NCI-H524 (cell line): ENCODE measurements at regions not wholly inside any gene's neighbourhood (a gene's known extent, or its start where the extent isn't known, plus 50 kb on each side); places are given as distances from the start of the nearest gene placed in this dataset.
"Not testable (repeated sequence)": the region's sequence is repeated elsewhere in the genome, so short reads cannot be mapped to it uniquely, and the experiment has no call there.

Experiments used
- DNase-seq, 2 experiments: peaks; one replicate each; lab custom pipeline; 2025; lab: John Stamatoyannopoulos, UW

DNA sequence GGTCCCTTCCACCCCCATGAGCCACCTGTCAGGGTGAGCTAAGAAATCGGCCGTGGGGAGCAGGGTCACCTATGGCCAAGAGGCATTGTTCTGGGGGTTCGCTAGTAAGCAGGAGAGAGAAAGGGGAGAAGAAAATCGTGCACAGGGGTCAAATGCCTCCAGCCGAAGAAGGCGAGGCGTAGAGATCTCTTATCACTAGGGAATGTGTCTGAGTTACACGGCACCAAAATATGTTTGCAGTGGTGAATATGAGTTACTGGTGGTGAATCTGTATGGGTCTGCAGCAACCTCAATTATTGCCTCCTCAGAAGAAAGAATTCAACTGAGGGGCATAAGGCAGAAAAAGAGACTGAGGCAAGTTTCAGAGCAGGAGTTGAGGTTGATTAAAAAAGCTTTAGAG lies 54.2 kb upstream of the RABGAP1L start:
- no peak for DNase-seq

DNA sequence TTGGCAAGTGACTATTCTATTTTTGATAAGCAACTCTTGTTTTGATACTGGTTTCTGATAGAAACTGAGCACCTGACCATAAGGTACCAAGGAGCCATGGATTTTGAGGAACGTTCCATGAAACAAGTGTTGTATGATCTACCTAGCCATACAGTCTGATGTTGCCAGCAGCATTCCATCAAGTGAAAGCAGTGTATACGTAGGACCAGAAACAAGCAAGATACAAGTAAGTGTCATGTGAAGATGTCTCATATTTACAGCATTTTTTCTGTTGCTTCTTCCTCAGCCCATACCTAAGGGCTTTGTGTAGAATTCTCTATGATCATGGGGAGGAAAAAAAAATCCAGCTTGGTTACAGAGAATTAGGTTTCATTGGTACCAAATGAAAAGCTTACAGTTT lies 55.6 kb upstream of the RABGAP1L start:
- no peak for DNase-seq

DNA sequence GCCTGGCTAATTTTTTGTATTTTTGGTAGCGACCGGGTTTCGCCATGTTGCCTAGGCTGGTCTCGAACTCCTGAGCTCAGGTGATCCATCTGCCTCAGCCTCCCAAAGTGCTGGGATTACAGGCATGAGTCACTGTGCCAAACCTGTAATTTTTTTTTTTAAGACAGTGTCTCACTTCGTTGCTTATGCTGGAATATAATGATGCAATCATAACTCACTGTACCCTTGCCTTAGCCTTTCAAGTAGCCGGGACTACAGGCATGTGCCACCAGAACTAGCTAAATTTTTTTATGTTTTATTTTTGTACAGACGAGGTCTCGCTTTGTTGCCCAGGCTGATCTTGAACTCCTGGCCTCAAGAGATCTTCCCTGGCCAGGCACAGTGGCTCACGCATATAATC lies 57.3 kb upstream of the RABGAP1L start:
- not testable (repeated sequence) for DNase-seq

DNA sequence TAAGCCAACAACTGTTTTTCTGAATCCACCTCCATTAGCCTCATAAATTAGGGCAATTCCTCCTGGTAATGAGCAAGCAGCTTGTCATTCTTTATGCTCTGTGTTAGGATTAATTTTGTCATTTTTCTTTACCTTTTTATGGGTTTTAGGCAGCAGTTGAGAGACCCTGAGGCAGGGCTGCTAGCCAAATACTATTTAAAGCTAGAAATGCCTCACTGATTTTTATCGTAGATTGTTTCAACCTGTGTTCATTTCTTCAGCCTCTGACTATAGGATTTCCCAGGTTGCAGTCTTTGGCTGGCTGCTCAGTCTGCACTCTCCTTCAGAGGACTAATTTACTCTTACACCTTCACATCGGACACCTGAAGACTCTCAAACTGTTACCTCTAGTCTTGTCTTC lies 61.9 kb upstream of the RABGAP1L start:
- no peak for DNase-seq

DNA sequence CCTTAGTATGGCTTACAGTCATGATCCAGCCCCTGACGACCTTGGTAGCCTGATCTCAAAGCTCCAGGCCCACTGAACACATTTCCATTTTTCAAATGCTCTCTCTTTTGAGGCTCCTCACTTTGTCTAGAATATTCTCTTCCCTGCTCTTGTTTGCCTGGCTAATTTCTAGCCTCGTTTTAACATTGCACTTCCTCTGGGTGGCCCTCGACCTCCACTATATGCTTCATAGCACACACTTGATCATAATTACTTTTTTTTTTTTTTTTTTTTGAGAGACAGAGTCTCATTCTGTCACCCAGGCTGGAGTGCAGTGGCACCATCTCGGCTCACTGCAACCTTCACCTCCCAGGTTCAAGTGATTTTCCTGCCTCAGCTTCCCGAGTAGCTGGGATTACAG lies 65.5 kb upstream of the RABGAP1L start:
- DNase-seq, result peak in 1 of 2 experiments; percentile 33

DNA sequence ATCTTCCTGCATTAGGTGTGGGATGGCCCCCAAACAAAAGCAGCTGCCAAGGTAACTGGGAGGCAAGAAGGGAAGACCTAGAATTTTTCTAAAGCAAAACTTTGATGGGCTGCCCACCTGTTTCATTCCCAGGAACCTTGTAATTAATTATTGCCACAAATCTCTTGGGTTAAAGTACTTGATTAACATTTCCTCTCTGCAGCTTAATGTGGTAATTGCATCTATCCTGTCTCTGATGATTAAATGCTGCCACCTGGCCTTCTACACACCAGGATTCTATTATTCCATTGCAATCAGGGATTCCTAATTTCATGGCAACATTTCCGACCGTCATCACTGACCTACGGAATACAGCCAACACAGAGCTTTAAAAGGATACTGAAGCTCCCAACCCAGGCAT lies 68.3 kb upstream of the RC3H1 start:
- DNase-seq, result peak in 1 of 2 experiments; percentile 70

DNA sequence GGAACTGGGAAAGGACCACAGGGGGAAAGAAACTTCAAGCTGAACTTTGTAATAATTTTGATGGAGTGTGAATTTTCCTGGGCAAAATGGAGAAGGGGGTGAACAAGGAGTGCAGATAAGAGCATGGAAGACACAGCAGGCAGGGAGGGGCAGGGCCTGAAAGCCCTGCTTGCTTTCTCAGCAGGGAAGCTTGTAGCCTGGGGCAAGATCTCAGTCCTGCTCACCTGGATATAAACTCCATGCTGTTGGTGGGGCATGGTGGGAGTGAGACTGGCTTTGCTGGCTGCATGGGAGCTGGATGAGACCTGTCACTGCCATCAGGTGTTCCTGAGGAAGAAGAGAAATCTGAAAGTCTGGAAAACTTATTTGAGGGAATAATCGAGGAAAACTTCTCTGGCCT lies 58.7 kb upstream of the RC3H1 start:
- no peak for DNase-seq

DNA sequence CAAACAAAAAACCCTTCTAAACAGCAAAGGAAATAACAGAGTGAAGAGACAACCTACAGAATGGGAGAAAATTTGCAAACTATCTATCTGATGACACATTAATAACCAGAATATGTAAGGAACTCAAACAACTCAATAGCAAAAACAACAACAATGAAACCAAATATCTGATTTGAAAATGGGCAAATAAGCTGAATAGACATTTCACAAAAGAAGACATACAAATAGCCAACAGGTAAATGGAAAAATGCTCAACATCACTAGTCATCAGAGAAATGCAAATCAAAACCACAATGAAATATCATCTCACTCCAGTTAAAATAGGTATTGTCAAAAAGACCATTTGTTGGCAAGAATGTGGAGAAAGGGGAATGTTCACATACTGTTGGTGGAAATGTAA lies 57.6 kb upstream of the RC3H1 start:
- DNase-seq, result no peak

DNA sequence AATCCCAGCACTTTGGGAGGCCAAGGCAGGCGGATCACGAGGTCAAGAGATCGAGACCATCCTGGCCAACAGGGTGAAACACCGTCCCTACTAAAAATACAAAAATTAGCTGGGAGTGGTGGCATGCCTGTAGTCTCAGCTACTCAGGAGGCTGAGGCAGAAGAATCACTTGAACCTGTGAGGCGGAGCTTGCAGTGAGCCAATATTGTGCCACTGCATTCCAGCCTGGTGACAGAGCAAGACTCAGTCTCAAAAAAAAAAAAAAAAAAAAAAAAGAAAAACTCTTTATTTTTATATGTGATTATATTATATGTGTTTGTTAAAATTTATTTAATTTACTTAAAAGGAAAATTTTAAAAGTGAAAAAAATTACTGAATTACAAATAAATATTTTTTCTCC lies 56.8 kb upstream of the RC3H1 start:
- DNase-seq, result not testable (repeated sequence)

DNA sequence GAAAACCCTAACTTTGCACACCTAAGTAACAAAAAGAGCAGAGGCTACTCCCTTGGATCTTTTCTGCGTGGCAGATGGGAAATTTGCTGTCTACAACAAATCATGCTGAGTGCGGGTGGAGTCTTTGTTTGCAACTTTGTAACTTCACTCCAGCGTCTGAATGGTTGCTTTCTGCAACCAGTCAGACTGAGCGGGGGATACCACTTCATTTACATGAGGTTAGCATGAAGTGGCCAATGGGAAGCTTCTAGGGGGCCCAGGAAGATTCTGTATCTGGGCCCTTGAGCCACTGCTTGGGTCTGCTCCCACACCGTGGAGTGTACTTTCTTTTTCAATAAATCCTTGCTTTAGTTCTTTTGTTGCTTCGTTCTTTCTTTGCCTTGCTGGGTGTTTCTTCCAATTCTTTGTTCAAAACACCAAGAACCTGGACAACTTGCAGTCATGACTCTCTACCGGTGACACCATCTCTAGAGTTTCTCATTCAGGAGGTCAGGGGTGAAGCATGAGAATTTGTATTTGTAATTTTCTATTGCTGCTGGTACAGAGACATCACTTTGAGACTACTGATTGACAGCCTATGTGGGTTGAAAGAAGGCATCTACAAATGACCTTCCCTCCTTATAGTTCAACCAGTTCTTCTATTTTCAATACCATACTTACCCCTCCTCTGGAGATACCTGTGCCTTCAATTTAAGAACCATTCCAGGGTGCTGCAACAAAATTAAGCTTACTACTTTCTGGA lies 55.8 kb upstream of the RC3H1 start:
- no peak for DNase-seq

DNA sequence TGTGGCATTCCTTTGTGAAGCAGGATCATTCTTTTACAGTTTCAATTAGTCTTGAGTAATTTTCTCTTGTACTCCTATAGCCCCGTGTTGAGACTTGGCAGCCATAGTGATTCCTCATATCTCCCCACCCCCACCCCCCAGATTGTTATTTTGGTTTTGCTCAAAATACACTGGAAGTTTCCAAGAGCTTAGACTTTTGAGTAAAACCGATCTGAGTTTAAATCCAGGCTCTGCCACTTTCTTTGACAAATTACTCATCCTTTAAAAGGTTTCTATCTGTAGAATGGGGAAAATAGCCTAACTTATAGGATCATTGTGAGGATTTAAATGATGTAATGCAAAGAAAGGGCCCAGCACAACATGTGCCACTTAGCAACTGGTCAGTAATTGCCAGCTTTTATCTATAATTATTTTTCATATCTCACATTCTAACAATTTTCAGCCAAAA lies 53.1 kb upstream of the RC3H1 start:
- DNase-seq, result no peak

DNA sequence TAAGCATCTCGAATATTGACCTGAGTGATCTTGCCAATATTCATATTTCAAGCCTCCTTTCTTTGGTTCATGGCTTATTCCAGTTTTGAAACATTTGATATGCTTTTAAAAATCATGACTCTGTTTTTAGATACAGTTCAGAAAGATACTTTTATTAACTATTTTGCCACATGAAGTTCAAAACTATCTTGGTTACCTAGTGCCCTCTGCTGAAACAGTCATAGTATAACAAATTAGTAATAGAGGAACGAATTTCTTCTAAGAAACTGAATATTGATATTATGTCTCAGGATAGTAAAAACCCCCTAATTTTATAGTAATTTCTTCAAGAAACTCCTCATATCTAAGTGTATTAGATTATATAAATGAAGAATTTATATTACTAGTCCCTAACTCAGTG lies 52.6 kb upstream of the RC3H1 start:
- peak in 1 of 2 experiments; percentile 6 for DNase-seq

DNA sequence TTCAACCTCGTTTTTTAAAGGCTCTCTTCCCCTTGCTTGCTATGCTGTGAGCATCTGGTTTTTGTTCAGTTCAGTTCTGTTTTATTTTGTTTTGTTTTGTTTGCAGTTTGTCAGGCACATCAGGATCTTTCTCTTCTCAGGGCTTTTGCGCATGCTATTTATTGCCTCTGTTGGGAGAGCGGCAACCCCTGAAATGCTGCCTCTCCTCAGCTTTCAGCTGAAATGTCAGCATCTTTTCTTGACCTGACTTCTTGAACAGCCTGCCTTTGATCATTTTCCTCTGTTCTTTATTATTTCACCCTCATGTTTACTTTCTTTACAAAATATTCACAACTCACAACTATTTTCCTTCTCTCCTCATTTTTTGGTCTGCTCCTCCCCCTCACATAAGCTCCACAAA lies 50.4 kb upstream of the RC3H1 start:
- DNase-seq, result no peak
